Posterior vena cava (tissue), 2 donors: ENCODE measurements at regions not wholly inside any gene's neighbourhood (a gene's known extent, or its start where the extent isn't known, plus 50 kb on each side); places are given as distances from the start of the nearest gene placed in this dataset.

ENCODE experiments used
- DNase-seq: peaks from one replicate; pipeline ENCODE4 v3.0.0-alpha.2; 2020; ENCODE audit warnings: low spot score
- intact Hi-C, 2 donors: fragments of 100-400 bp; cut with DNase I; formaldehyde crosslinking; loops; one replicate each; pipeline versions ENCODE4 v1.14.1 to v1.14.2; 2022 to 2023
- donor health status: DM: yes; HTN: yes; CAD: no.
- donor health status: DM: yes; HTN: yes; CAD: no.

DNA sequence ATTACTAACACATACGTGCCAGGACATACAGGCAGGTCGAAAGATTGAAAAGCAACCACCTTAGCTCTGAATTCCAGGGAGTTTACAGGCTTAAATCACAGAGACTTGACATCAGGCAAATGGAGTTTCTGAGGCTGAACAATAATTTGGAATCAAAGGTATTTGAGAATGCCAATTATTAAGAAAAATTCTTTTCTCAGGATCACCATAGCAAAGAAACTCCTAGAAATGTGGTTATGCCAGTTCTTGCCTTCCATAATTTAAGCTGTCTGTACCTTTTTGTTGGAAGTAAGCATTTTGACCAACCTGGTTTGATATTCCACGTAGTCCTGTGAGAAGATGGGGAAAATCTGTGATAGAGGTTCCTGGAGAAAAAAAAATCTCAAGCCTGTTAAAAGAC lies 312.4 kb upstream of the SMARCA2 start:
- intact Hi-C loops = no loop called here
- no peak for DNase-seq

GRCh38 chr9:1707291-1707690 lies 307.9 kb upstream of the SMARCA2 start:
- intact Hi-C loops = no loop called here
- DNase-seq = no peak

- intact Hi-C loops = no loop called here
- DNase-seq = no peak
Measured at GRCh38 chr9:1708219-1708618, 306.9 kb upstream of the SMARCA2 start.

GRCh38 chr9:1709347-1709746 lies 305.8 kb upstream of the SMARCA2 start:
- intact Hi-C loops = no loop called here
- DNase-seq = no peak

- no peak for DNase-seq
- intact Hi-C loops = no loop called here
Measured at GRCh38 chr9:1712861-1713450, 302.2 kb upstream of the SMARCA2 start.

GRCh38 chr9:1713841-1714240 lies 301.3 kb upstream of the SMARCA2 start:
- DNase-seq = no peak
- intact Hi-C loops = no loop called here

- intact Hi-C loops = no loop called here
- no peak for DNase-seq
Measured at GRCh38 chr9:1717882-1718281, 297.3 kb upstream of the SMARCA2 start.

GRCh38 chr9:1718836-1719235 lies 296.3 kb upstream of the SMARCA2 start:
- intact Hi-C loops = no loop called here
- no peak for DNase-seq

DNA sequence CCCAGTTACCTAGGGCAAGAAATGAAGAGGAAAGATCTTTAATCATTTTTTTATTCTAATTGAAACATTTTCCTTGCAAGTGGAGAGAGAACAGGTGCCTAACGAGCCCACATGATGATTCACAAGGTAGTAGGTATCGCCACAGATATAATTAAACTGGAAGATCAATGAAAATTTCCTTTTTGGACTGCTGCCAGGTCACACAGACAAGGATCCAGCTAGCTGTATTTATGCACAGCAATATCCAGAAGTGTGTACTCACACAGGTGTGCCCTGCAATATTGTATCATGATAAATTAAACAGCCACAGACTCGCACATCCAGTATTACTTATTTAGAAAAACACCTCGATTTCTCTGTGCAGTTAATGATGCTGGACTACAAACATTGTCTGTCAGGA lies 294.0 kb upstream of the SMARCA2 start:
- DNase-seq = no peak
- intact Hi-C loops = no loop called here

DNA sequence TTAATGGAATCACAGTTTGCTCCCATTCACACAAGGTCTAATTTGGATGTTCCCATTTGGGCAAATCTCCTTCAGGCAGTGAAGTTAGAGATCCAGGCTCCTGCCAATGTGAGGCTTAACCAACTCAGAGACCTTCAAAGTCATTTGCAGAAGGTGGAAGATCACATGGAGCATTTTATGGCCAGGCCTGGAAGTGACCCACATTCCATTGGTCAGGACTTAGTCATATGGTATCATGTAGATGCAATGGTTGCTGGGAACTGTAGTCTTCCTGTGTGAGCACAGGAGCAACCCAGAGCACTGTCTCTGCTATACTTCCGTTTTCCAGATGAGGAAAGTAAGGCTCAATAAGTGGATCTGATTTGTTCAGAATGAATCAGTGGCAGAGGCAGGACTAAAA lies 292.7 kb upstream of the SMARCA2 start:
- DNase-seq = no peak
- intact Hi-C loops = no loop called here

GRCh38 chr9:1723522-1724015 lies 291.6 kb upstream of the SMARCA2 start:
- intact Hi-C loops = no loop called here
- DNase-seq = no peak

GRCh38 chr9:1726993-1727759 lies 288.0 kb upstream of the SMARCA2 start:
- no peak for DNase-seq
- intact Hi-C loops = no loop called here

- intact Hi-C loops = no loop called here
- no peak for DNase-seq
Measured at GRCh38 chr9:1729631-1730030, 285.5 kb upstream of the SMARCA2 start.

GRCh38 chr9:1732670-1733069 lies 282.5 kb upstream of the SMARCA2 start:
- intact Hi-C loops = no loop called here

DNA sequence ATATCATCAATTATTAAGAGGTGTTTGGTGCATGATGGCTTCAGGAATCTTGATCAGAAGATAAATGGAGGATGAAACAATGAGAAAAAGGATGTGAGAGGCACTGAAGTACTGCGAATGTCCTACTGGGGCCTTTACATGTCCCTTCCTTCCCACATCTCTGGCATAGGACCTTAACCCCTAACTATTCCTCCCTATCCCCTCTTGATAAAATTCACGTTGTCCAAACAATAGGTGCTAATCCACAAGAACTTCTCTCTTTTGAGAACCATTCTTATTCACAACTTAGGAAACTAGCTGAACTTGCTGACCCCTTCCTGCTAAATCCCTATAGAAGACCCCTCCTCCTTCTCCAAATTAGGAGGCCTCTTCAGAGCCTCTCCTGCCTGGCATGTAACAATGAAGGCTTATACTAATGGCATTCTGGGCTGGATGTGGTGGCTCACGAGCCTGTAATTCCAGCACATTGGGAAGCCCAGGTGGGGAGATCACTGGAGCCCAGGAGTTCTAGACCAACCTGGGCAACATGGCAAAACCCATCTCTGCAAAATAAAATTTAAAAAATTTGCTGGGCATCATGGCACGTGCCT lies 276.5 kb upstream of the SMARCA2 start:
- intact Hi-C loops = no loop called here
- no peak for DNase-seq

More at GRCh38 chr9:1732670-1733069, 282.5 kb upstream of the SMARCA2 start:
- DNase-seq = no peak

DNA sequence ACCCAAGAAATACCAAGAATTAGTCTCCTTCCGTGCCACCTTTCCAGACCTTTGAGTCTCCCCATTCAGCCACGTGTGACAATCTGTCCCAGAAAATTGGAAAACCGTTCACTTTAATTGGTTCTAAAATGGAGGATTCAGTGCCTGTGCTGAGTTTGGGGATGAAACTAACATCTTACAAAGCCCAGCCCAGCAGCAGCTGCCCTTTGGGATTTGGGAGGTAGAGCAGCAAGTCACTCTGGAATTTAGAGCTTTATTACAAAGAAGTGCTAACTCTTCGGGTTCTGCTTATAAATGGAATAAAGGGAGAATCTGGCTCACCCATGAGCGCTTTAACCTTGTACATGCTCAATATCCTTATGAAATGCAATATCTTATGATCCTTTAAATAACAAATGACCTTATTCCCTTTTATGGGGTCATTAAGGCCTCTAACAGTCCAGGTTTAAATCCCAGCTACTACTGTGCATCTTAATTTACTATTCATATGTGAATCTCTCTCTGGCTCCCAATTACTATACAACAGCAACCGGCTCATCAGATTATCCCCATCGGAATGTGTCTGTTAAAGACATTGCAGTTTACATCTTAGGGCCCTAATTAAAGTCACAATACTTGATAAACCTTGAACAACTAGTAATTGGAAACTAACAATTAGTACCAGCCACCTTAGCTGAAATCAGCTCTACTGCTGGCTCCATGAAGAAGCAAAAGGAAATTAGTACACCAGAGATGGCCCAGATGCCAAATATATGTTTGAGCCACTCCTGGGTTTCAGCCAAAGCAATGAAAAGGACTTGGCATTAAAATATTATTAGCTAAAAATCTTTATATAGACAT lies 271.8 kb upstream of the SMARCA2 start:
- intact Hi-C loops = no loop called here
- DNase-seq = no peak

- no peak for DNase-seq
- intact Hi-C loops = no loop called here
Measured at GRCh38 chr9:1745980-1746379, 269.2 kb upstream of the SMARCA2 start.

DNA sequence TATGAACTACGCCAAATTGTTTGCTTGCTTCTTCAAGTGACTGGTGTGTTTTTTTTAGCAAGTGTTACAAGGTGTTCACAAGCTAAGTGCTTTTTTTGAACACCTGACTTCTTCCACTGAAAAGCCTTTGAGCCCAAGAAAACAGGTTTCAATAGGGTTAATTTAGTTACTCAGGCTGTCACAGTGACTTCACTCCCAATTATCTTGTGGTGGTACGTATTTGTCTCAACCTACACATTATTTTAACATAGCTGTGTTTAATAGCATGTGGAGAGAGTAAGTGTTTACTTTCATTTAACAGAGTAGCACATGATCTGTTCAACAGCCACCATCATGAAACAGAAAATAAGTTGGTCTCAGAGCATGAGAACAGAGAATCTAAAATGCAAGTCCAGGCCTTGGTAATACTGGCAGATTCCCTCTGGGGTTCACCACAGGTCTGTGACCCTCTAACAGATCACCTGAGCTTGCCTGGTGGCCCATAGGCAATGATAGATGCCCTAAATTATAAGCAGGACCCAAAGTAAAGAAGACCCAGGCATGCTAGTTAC lies 267.7 kb upstream of the SMARCA2 start:
- intact Hi-C loops = no loop called here
- DNase-seq = no peak

DNA sequence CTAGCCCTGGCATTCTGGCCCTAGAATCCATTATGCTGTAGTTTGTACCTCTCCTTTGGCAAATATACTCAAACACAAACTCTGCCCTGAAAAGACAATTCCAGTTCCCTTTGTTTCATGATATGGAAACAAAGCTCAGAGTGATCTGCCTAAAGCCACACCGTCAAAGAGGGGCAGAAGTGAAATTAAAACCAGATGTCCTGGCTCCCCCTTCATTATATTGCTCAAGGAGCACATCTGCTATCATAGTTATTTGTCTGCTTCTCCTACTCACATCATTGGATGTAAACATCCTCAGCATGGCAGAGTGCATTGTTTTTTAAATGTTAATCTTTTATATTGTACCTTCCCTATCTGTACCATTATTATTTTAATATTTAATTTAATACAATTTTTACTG lies 266.7 kb upstream of the SMARCA2 start:
- DNase-seq = no peak
- intact Hi-C loops = no loop called here

DNA sequence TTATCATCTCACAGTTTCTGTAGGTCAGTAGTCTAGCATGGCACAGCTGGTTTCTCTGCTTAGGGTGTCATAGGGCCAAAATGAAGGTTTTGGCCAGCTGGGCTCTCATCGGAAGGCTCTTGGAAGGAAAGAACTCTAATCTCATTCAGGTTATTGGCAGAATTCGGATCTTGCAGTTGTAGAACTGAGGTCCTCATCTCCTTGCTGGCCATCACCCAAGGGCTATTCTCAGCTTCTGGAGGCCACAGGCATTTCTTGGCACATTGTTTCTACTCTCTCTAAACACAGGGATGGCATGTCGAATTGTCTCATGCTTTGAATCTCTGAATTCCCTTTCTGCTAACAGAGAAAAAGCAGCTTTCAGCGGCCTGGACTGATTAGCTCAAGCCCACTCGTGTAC lies 258.0 kb upstream of the SMARCA2 start:
- intact Hi-C loops = no loop called here
- no peak for DNase-seq
